Central memory CD8-positive, alpha-beta T cell (primary cell): ENCODE measurements at regions not wholly inside any gene's neighbourhood (a gene's known extent, or its start where the extent isn't known, plus 50 kb on each side); places are given as distances from the start of the nearest gene placed in this dataset.
"Not testable (repeated sequence)": the region's sequence is repeated elsewhere in the genome, so short reads cannot be mapped to it uniquely, and the experiment has no call there.

Experiments
- ATAC-seq: fragments of 150-1000 bp; cut with Tn5 transposase; replicated peaks from 2 replicates; pipeline ENCODE4 v1.10.0; 2022; ENCODE audit warnings: mild to moderate bottlenecking, moderate FRiP score, moderate number of reproducible peaks; ENCODE audit not compliant: poor library complexity, severe bottlenecking; ENCODE audit errors: extremely low read depth
- DNase-seq, 2 donors: peaks; one replicate each; pipeline ENCODE4 v3.0.0; 2021; ENCODE audit warnings: low spot score in 2 of 2
- H3K27ac Mint-ChIP-seq: one replicate; pipeline ENCODE4 v1.8.0; 2022; ENCODE audit warnings: low read depth, mild to moderate bottlenecking, moderate library complexity, mixed read lengths
- H3K27me3 Mint-ChIP-seq: one replicate; pipeline ENCODE4 v1.8.0; 2022; ENCODE audit warnings: mixed read lengths
- H3K36me3 Mint-ChIP-seq: one replicate; pipeline ENCODE4 v1.8.0; 2022; ENCODE audit warnings: mild to moderate bottlenecking, moderate library complexity, mixed read lengths; ENCODE audit not compliant: insufficient read depth
- H3K4me1 Mint-ChIP-seq: one replicate; pipeline ENCODE4 v1.8.0; 2022; ENCODE audit warnings: mixed read lengths
- H3K4me3 Mint-ChIP-seq: one replicate; pipeline ENCODE4 v1.8.0; 2022; ENCODE audit warnings: mild to moderate bottlenecking, moderate library complexity, mixed read lengths
- H3K9me3 Mint-ChIP-seq: one replicate; pipeline ENCODE4 v1.8.0; 2022; ENCODE audit warnings: mixed read lengths

DNA sequence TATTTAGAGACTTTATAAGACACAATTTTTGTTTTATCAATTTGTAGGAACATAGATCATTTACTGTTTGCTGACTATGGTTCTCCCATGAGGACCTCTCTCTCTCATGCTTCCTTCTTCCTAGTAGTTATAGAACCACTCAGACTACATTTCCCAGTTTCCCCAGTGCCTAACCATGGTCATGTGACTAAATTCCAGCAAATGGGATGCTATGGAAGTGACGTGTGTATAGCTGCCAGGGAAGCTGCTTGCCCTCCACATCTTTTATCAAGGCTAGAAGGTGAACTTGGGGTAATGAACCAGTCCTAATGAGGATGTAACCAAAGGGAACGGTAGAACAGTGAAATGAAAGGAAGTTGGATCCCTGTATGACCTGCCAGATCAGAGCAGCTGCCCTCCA, 184.0 kb downstream of the MIS18A start:
- Mint-ChIP-seq H3K4me1 (no peaks in the 10 kb centered on the region), H3K27me3 (peaks cover 40% of the 10 kb centered on the region), H3K36me3 (no peaks in the 10 kb centered on the region), H3K9me3 (peaks cover 5% of the 10 kb centered on the region), H3K4me3 (no peak overlapping the region), H3K27ac (no peak overlapping the region)
- no peak for DNase-seq
- no peak for ATAC-seq

DNA sequence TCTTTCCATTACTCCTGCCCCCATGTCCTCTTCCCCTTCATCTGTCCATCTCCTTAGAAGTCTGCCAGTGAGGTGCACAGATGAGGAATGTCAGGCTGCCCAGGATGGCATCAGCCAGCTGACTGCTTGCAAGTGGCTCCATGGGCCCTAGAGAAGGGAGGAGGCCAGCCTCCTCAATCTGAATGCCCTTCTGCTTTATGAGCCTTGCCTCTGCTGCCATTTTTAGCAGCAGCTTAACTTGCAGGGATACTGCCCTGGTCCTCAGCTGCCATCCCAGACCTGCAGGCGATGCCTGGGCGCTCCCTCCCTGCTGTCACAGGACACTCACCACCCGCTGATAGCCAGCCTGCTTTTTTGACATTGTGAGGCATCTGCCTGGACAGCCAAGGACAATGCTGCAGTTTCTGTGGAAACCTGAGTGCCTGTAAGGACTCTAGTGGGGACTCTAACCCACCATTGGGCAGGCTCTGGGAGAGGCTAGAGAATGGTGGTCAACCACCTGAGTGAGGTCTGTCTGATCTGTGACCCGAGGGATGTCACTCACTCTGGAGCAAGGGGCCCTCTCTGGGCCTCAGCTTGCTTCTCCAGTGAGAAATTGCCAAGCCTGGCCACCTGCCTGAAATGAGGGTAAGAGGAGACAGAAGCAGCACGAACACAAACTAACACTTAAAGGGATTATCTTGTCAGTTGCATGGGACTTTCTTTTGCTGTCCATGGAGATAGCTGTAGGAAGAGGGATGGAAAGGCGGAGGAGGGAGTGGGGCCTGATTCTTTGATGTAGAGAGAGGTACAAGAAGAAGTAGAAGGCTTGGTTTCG, 185.0 kb downstream of the MIS18A start:
- DNase-seq, result no peak
- no peak overlapping the region for H3K27ac Mint-ChIP-seq
- peaks cover 5% of the 10 kb centered on the region for H3K9me3 Mint-ChIP-seq
- no peak for ATAC-seq
- no peak overlapping the region for H3K4me3 Mint-ChIP-seq
- H3K4me1 Mint-ChIP-seq, result no peaks in the 10 kb centered on the region
- H3K27me3 Mint-ChIP-seq, result peaks cover 36% of the 10 kb centered on the region
- H3K36me3 Mint-ChIP-seq, result no peaks in the 10 kb centered on the region

DNA sequence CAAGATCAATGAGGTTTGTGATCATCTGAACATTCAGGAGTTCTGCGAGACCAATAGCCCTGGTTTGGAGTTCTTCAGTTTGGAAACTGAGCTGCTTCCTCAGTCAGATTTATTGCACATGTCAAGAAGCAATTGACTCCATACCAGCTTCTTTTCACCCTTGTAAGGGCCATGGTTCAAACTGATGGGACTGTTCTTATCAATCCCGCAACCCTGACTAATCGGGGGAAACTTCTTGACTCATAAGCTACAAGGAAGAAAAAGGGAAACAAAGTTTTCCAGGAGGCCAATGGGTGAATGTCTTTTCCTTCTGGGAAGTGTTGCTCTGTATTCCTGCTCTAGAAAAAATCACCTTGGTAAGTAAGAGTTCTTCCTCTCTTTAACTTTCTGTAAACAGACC, 187.9 kb downstream of the MIS18A start:
- H3K27me3 Mint-ChIP-seq, result peaks cover 41% of the 10 kb centered on the region
- no peak for ATAC-seq
- no peak overlapping the region for H3K27ac Mint-ChIP-seq
- H3K36me3 Mint-ChIP-seq, result no peaks in the 10 kb centered on the region
- H3K9me3 Mint-ChIP-seq, result peaks cover 5% of the 10 kb centered on the region
- no peak overlapping the region for H3K4me3 Mint-ChIP-seq
- DNase-seq, result no peak
- H3K4me1 Mint-ChIP-seq, result no peaks in the 10 kb centered on the region

DNA sequence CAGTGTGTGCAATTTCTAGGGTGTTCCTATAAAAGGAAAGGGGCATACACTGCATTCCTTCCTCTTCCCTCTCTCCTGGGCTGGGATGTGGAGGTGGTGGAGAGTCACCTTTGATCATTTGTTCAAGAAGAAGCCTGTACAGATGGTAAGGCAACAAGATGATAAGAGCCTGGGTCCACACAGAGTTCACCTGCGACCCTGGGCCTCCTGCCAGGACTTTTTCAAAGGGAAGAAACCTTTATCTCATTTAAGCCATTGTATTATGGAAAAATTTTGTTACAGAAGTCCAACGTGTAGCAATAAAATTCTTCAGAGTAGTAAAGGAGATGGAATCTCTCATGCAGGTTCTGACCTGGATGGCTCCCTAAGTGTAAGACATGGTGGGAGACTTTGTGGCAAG, 189.1 kb downstream of the MIS18A start:
- Mint-ChIP-seq H3K27ac (no peak overlapping the region), H3K9me3 (peaks cover 5% of the 10 kb centered on the region), H3K4me1 (no peaks in the 10 kb centered on the region), H3K36me3 (no peaks in the 10 kb centered on the region), H3K27me3 (peaks cover 48% of the 10 kb centered on the region), H3K4me3 (no peak overlapping the region)
- DNase-seq, result no peak
- ATAC-seq, result no peak

DNA sequence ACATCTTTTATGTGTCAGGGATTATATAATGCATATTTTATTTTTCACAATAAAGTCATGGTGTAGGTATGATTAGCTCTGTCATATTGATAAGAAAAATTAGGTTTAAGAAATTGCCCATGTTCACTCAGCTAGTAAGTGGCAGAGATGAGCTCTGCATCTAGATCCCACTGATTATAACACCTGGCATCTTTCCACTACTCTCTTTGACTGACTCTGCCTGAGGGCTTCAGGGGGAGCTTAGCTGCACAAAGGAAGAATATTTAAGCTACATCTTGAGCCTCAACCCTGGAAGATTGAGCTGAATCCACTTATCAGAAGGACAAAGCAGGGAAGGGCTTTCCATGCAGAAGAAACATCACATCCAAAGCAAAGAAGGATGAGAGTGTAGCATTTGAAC, 190.4 kb downstream of the MIS18A start:
- peaks cover 5% of the 10 kb centered on the region for H3K9me3 Mint-ChIP-seq
- no peak for DNase-seq
- H3K4me3 Mint-ChIP-seq, result no peak overlapping the region
- H3K4me1 Mint-ChIP-seq, result no peaks in the 10 kb centered on the region
- H3K27ac Mint-ChIP-seq, result no peak overlapping the region
- H3K27me3 Mint-ChIP-seq, result peaks cover 35% of the 10 kb centered on the region
- no peaks in the 10 kb centered on the region for H3K36me3 Mint-ChIP-seq
- ATAC-seq, result no peak

DNA sequence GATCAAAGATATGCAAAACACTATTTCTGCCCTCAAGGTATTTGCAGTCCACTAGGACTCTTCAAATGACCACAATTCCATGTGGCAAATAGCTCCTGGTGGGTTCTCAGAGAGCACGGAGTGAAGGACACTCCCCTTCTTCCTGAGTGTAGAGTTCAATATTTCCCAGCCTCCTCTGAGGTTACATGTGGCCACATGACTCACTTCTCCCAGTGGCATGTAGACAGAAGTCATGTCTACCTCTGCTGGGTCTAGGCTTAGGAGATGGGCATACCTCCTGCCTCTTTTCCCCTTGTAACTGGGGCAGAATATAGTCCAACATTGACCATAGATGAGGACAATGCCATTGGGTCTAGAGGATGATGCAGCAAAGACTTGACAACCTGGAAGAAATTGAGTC, 191.4 kb downstream of the MIS18A start:
- DNase-seq, result no peak
- Mint-ChIP-seq H3K4me3 (no peak overlapping the region), H3K36me3 (no peaks in the 10 kb centered on the region), H3K27ac (no peak overlapping the region), H3K9me3 (no peaks in the 10 kb centered on the region), H3K4me1 (no peaks in the 10 kb centered on the region), H3K27me3 (peaks cover 29% of the 10 kb centered on the region)
- no peak for ATAC-seq

DNA sequence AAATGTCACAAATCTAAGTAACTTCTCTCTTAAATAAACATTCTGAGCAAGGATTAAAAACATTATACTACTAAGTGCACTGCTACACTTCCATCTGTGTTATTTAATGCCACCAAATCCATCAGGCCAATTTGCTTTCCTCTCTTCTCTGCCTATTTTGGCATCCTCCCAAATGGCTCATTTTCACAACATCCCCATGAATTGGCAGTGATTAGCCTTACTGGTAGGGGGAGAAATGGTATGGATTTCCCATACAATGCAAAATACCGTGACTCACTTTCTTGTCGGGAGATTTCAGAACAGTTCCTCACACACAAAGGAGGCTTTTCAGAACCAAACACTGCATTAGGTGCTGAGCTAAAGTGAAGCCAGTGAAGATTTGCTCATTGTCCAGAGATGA, 195.7 kb downstream of the MIS18A start:
- no peaks in the 10 kb centered on the region for H3K36me3 Mint-ChIP-seq
- no peak for DNase-seq
- H3K4me1 Mint-ChIP-seq, result no peaks in the 10 kb centered on the region
- H3K4me3 Mint-ChIP-seq, result no peak overlapping the region
- no peak for ATAC-seq
- H3K27me3 Mint-ChIP-seq, result peaks cover 31% of the 10 kb centered on the region
- no peaks in the 10 kb centered on the region for H3K9me3 Mint-ChIP-seq
- H3K27ac Mint-ChIP-seq, result no peak overlapping the region

DNA sequence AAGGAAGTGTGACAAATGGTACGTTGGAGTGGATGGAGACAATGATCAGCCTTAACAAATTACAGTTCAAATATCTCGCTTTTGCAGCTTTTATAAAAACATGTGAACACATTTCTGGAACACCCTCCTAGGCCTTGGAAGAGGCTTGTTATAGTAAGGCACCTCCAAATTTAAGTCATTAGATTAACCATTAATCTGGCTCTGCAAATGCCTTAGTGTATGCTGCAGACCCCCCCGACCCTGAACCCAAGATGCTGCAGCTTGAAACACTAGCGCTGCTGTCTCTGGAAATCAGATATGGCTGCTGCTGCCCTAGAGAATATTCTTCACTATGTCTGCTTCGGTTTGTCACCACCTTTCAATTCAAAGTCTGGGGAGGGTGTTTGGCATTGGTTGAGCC, 196.4 kb downstream of the MIS18A start:
- Mint-ChIP-seq H3K27ac (no peak overlapping the region), H3K4me1 (no peaks in the 10 kb centered on the region), H3K27me3 (peaks cover 31% of the 10 kb centered on the region), H3K9me3 (no peaks in the 10 kb centered on the region), H3K4me3 (no peak overlapping the region), H3K36me3 (no peaks in the 10 kb centered on the region)
- ATAC-seq (no peak), DNase-seq (no peak)

DNA sequence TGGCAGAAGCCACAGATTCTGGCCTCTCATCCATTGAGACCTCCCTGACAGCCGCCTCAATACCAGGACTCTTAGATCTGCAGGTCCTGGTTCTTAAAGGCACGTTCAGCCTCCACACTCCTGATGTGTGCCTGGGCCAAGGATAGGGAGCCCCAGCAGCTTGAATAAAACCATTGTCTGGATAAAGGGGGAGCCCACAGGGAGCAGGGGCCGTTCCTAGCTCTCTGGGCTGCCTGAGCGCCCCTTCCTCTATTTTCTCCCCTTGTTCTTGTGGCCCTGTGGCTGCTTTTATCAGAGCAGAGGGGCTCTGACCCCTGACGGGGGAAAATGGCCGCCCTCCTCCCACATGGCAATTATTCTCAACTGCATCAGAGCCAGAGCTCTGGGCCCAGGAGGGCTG, 200.8 kb downstream of the HUNK start:
- Mint-ChIP-seq H3K36me3 (no peaks in the 10 kb centered on the region), H3K4me1 (no peaks in the 10 kb centered on the region), H3K9me3 (no peaks in the 10 kb centered on the region), H3K27me3 (no peaks in the 10 kb centered on the region), H3K4me3 (no peak overlapping the region), H3K27ac (no peak overlapping the region)
- ATAC-seq, result no peak
- DNase-seq, result no peak

DNA sequence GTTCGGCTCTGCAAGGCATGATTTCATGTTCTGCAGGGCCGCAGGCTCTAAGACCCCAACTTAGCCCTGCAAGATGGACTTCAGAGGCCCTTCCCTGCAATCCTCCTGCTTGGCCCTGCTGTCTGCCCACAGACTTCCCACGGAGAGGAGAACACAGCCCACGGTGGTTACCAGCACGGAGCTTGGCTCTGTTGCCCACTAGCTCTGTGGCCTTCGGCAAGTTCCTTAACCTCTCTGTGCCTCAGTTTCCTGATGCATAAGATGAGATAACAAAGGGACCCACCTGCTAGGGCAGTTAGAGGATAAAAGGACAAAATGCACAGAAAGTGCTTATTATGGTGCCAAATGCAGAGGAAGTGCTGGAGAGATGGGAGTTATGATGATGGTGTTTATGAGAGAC, 200.4 kb downstream of the HUNK start:
- Mint-ChIP-seq H3K27ac (no peak overlapping the region), H3K4me3 (no peak overlapping the region), H3K36me3 (no peaks in the 10 kb centered on the region), H3K27me3 (no peaks in the 10 kb centered on the region), H3K9me3 (no peaks in the 10 kb centered on the region), H3K4me1 (no peaks in the 10 kb centered on the region)
- ATAC-seq, result no peak
- no peak for DNase-seq

DNA sequence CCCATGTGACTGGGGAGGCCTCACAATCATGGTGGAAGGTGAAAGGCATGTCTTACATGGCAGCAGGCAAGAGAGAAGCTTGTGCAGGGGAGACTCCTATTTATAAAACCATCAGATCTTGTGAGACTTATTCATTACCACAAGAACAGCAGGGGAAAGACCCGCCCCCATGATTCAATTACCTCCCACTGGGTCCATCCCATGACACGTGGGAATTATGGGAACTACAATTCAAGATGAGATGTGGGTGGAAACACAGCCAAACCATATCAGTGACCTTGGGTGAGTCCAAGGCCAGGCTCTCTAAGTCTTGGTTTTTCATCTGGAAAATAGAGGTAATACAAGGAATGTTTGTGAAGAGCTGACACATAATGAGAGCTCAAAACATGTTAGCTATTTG, 198.8 kb downstream of the HUNK start:
- not testable (repeated sequence) for DNase-seq, H3K27ac Mint-ChIP-seq, H3K4me1 Mint-ChIP-seq, ATAC-seq, H3K36me3 Mint-ChIP-seq, H3K27me3 Mint-ChIP-seq, H3K4me3 Mint-ChIP-seq, H3K9me3 Mint-ChIP-seq

DNA sequence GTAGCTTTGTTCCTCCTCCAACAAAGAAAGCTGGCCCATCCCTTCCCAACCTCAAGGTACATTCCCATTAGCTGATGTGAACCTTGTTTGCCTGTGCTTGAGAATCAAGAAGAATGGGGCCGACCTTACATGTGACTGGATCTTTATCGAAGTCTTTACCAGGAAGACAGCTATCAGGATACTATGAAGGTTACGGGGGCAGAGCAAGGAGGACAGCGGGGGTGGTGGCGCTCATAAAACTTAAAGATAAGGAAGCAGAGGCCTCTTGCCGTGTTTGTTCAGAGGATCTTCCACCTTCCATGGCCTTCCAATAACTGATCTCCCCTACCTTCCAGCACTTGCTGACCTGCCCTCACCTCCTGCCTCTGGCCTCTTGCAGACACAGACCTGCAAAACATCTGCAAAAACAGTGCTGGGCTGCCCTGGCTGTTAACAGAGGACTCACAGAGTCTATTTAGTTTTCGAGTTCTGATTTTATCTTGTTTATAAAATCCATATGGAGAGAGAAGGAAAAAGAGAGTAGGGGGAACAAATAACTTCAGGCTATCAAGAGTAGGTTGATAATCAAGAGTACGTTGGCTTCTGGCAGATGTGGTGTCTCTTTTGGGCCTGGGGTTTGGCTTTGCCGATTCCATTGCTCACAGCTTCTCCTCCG, 198.0 kb downstream of the HUNK start:
- H3K36me3 Mint-ChIP-seq, result no peaks in the 10 kb centered on the region
- H3K9me3 Mint-ChIP-seq, result no peaks in the 10 kb centered on the region
- no peaks in the 10 kb centered on the region for H3K4me1 Mint-ChIP-seq
- ATAC-seq (no peak), DNase-seq (no peak)
- peaks cover 16% of the 10 kb centered on the region for H3K27me3 Mint-ChIP-seq
- no peak overlapping the region for H3K4me3 Mint-ChIP-seq
- no peak overlapping the region for H3K27ac Mint-ChIP-seq

DNA sequence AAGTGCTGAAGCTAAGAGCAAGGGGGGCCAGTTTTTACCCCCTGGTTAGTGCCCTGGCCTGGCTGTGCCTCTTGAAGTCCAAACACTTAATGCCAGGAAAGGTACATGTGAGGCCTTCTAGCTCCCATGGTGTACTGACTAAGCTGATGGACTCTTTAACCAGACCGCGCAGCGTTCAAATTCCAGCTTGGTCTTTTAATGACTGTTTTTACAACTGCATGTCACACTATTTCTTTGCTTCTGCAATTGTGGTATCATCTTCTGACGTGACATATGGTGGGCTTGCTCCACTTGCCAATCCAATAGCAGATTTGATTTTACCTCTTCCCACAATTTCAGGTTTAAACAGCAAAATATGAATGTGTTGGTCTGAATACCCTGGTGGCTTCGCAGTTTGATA, 197.3 kb downstream of the HUNK start:
- H3K9me3 Mint-ChIP-seq, result no peaks in the 10 kb centered on the region
- peaks cover 19% of the 10 kb centered on the region for H3K27me3 Mint-ChIP-seq
- ATAC-seq (no peak), DNase-seq (no peak)
- H3K4me3 Mint-ChIP-seq, result no peak overlapping the region
- H3K36me3 Mint-ChIP-seq, result no peaks in the 10 kb centered on the region
- no peaks in the 10 kb centered on the region for H3K4me1 Mint-ChIP-seq
- no peak overlapping the region for H3K27ac Mint-ChIP-seq
